H1 (cell line): ENCODE measurements at regions not wholly inside any gene's neighbourhood (a gene's known extent, or its start where the extent isn't known, plus 50 kb on each side); places are given as distances from the start of the nearest gene placed in this dataset.

Experiments
- CHD2 ChIP-seq: IDR thresholded peaks from 2 replicates; pipeline ENCODE4 v1.6.1; 2012; ENCODE audit warnings: low read length, improper control_type of control experiment
- EGR1 ChIP-seq: IDR thresholded peaks from 2 replicates; pipeline ENCODE4 v1.6.1; 2011; ENCODE audit warnings: low read depth, low read length, borderline replicate concordance
- EZH2 ChIP-seq: fragments of 200-600 bp; sonication (generic); IDR thresholded peaks from 2 replicates; pipeline ENCODE4 v1.7.1; 2012; ENCODE audit warnings: low read depth, mild to moderate bottlenecking, moderate library complexity, low read length, inconsistent platforms; ENCODE audit not compliant: severe bottlenecking
- FOSL1 ChIP-seq: IDR thresholded peaks from 2 replicates; pipeline ENCODE4 v1.6.1; 2011; ENCODE audit warnings: mild to moderate bottlenecking, low read depth, low read length, moderate library complexity; ENCODE audit not compliant: insufficient read depth
- JUN ChIP-seq: IDR thresholded peaks from 2 replicates; pipeline ENCODE4 v1.6.1; 2011; ENCODE audit warnings: low read depth, mild to moderate bottlenecking, improper control_type of control experiment, low read length
- NANOG ChIP-seq: IDR thresholded peaks from 2 replicates; pipeline ENCODE4 v1.6.1; 2011; ENCODE audit warnings: low read length, low read depth, mild to moderate bottlenecking, inconsistent platforms; ENCODE audit not compliant: insufficient read depth, poor library complexity, severe bottlenecking
- NRF1 ChIP-seq: IDR thresholded peaks from 2 replicates; pipeline ENCODE4 v1.6.1; 2011; ENCODE audit warnings: mild to moderate bottlenecking, low read depth, low read length, improper control_type of control experiment
- PHF8 ChIP-seq: fragments of 200-600 bp; sonication (generic); conservative IDR thresholded peaks from 2 replicates; pipeline ENCODE4 v1.7.1; 2012; ENCODE audit warnings: low read depth, mild to moderate bottlenecking, inconsistent platforms, low read length, moderate library complexity
- POLR2A ChIP-seq, 2 experiments: IDR thresholded peaks; 1 replicate in 1 of 2; 2 replicates in 1 of 2; pipeline ENCODE4 v1.6.1; 2011; ENCODE audit warnings: low read depth in 2 of 2, low read length in 2 of 2, mild to moderate bottlenecking in 2 of 2; ENCODE audit errors: control extremely low read depth in 1 of 2
- RAD21 ChIP-seq, 2 experiments: IDR thresholded peaks in 1 of 2; conservative IDR thresholded peaks in 1 of 2; 2 replicates each; pipeline ENCODE4 v1.6.1; 2011; ENCODE audit warnings: low read depth in 2 of 2, low read length in 2 of 2, improper control_type of control experiment in 1 of 2, inconsistent platforms in 1 of 2, mild to moderate bottlenecking in 1 of 2, moderate library complexity in 1 of 2
- TF ChIP-seq, protein P1 (sequence below): IDR thresholded peaks from 2 replicates; pipeline ENCODE4 v1.6.1; 2011; ENCODE audit warnings: low read depth, mild to moderate bottlenecking, low read length; ENCODE audit not compliant: insufficient read depth
- TF ChIP-seq, protein P2 (sequence below), 3 experiments: IDR thresholded peaks; 1 replicate in 2 of 3; 2 replicates in 1 of 3; pipeline versions ENCODE4 v1.5.1 to v1.6.1; 2011; ENCODE audit warnings: low read length in 3 of 3, mild to moderate bottlenecking in 3 of 3, inconsistent platforms in 2 of 3, low read depth in 1 of 3, moderate library complexity in 1 of 3; ENCODE audit not compliant: insufficient read depth in 1 of 3; ENCODE audit errors: control extremely low read depth in 1 of 3

DNA sequence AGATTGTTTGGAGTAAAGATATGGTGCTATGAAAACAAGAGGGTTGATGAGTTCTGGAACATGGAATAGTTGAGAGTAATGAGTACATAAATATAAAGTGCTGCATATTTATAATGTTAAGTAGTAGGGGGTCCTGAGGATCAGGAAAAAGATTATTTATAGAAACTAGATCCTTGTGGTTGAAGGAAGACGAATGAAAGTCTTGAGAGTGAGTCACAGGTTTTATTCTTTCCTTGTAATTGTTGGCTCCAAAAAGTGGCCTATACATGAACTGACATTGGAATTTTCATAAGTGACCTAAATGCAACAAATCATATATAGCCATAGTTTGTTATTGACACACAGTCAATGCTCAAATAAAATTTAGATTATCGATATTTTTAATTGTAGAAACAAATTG lies 440.4 kb upstream of the PRICKLE1 start:
- TF ChIP-seq JUN: no peak
- TF ChIP-seq EGR1: no peak
- TF ChIP-seq RAD21 (IDR thresholded peaks at IDR 0.05 in 1 of 2, conservative IDR thresholded peaks at IDR 0.05 in 1 of 2; ENCODE audit: low read depth in 2 of 2, low read length in 2 of 2): no peak
- TF ChIP-seq EZH2: no peak
- TF ChIP-seq, protein P1, sequence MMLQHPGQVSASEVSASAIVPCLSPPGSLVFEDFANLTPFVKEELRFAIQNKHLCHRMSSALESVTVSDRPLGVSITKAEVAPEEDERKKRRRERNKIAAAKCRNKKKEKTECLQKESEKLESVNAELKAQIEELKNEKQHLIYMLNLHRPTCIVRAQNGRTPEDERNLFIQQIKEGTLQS: no peak
- TF ChIP-seq CHD2: no peak
- no peak for TF ChIP-seq NRF1
- TF ChIP-seq, protein P2, sequence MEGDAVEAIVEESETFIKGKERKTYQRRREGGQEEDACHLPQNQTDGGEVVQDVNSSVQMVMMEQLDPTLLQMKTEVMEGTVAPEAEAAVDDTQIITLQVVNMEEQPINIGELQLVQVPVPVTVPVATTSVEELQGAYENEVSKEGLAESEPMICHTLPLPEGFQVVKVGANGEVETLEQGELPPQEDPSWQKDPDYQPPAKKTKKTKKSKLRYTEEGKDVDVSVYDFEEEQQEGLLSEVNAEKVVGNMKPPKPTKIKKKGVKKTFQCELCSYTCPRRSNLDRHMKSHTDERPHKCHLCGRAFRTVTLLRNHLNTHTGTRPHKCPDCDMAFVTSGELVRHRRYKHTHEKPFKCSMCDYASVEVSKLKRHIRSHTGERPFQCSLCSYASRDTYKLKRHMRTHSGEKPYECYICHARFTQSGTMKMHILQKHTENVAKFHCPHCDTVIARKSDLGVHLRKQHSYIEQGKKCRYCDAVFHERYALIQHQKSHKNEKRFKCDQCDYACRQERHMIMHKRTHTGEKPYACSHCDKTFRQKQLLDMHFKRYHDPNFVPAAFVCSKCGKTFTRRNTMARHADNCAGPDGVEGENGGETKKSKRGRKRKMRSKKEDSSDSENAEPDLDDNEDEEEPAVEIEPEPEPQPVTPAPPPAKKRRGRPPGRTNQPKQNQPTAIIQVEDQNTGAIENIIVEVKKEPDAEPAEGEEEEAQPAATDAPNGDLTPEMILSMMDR (IDR thresholded peaks at IDR 0.05; ENCODE audit: control extremely low read depth in 1 of 3, insufficient read depth in 1 of 3, low read depth in 1 of 3, low read length in 3 of 3): no peak
- TF ChIP-seq PHF8: no peak
- TF ChIP-seq POLR2A (IDR thresholded peaks at IDR 0.05; ENCODE audit: control extremely low read depth in 1 of 2, low read depth in 2 of 2, low read length in 2 of 2): no peak
- TF ChIP-seq NANOG: no peak
- TF ChIP-seq FOSL1: no peak
